ENCODE measurements at regions not wholly inside any gene's neighbourhood (a gene's known extent, or its start where the extent isn't known, plus 50 kb on each side); places are given as distances from the start of the nearest gene placed in this dataset.

DNA sequence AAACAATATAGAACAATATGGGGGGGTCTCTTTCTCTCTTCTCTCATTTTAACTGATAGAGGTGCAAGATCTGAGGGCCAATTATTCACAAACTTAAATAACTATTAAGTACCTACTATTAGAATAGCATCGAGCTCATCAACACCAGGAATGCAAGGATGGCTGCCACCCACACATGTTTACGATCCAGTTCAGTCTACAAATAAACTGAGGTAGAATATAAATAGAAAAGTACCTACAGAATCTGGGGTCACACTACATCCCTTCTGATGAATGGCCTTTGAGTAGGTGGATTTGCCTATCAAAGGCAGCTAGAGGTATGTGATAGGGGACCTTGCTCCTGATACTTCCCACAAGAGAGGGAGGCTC, 91.8 kb upstream of the ZNF366 start:
- TF ChIP-seq, protein P1, sequence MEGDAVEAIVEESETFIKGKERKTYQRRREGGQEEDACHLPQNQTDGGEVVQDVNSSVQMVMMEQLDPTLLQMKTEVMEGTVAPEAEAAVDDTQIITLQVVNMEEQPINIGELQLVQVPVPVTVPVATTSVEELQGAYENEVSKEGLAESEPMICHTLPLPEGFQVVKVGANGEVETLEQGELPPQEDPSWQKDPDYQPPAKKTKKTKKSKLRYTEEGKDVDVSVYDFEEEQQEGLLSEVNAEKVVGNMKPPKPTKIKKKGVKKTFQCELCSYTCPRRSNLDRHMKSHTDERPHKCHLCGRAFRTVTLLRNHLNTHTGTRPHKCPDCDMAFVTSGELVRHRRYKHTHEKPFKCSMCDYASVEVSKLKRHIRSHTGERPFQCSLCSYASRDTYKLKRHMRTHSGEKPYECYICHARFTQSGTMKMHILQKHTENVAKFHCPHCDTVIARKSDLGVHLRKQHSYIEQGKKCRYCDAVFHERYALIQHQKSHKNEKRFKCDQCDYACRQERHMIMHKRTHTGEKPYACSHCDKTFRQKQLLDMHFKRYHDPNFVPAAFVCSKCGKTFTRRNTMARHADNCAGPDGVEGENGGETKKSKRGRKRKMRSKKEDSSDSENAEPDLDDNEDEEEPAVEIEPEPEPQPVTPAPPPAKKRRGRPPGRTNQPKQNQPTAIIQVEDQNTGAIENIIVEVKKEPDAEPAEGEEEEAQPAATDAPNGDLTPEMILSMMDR (conservative IDR thresholded peaks at IDR 0.05) = no peak
- no peak for TF ChIP-seq ZFX (IDR thresholded peaks at IDR 0.05)
- H3K27ac ChIP-seq = no peak overlapping the region

DNA sequence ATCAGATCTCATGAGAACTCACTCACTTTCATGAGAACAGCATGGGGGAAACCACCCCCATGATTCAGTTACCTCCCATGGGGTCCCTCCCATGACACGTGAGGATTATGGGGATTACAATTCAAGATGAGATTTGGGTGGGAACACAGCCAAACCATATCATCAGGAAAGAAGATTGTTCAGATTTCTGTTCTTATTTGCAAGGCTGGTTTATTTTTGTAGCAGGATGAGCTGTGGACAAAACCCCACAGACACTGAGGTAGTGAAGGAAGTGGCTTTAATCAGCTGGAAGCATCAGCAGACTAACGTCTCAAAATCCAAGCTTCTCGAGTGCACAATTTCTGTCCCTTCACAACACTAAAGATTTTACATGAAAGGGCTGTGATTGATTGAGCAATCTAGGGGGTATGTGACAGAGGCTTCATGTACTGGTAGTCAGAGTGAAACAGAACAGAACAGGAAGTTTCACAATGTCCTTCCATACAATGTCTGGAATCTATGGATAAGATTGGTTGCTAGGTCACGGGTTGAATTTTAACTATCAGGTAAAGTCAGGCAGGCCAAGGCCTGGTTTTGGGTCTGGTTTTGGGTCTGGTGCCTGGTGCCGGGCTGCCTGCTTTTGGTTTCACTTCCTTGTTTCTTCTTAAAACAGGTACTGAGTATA, 91.3 kb upstream of the ZNF366 start:
- no peak for TF ChIP-seq ZFX (IDR thresholded peaks at IDR 0.05)
- TF ChIP-seq, protein P1 (conservative IDR thresholded peaks at IDR 0.05) = no peak
- no peak overlapping the region for H3K27ac ChIP-seq

DNA sequence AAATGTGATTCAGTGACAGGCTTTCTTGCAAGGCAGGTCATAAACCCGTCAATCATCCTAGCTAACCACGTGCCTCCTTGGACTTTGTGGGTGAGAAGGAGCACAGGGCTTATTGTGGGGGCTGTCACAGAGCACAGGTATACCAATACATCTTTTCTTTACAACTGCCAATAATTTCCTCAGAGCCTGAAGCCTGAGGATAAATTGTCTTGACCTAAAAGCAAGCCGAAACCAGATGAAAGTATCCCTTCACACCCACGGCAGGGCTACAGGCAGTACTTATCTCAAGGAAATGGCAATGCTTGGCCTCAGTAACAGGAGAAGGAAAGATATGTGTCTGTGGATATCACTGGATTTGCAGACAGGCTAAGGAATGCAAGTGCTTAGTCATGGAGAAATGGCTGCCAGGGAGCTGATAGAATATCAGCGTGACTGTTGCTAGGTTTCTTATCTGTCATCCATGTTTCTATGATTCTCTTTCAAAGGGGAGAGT, 90.3 kb upstream of the ZNF366 start:
- TF ChIP-seq ZFX (IDR thresholded peaks at IDR 0.05) = no peak
- TF ChIP-seq, protein P1 (conservative IDR thresholded peaks at IDR 0.05) = no peak
- H3K27ac ChIP-seq = no peak overlapping the region

DNA sequence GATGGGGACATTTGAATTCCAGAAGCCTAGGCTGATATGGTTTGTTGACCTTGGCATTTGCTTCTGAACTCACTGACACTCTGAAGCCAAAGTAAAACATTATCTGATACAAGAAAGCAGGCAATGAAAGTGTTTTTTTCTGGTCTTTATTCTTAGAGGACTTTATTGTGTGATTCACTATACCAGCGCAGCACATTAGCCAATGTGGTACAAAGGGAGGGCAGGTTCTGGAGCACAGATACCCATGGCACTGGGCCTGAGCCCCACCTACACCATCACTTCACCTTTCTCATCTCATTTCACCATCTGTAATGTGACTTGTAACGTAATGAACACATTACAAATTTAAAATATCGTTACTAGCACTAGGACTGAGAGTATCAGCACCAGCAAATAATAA, 89.7 kb upstream of the ZNF366 start:
- TF ChIP-seq, protein P1 (conservative IDR thresholded peaks at IDR 0.05) = no peak
- no peak for TF ChIP-seq ZFX (IDR thresholded peaks at IDR 0.05)
- H3K27ac ChIP-seq = no peak overlapping the region

DNA sequence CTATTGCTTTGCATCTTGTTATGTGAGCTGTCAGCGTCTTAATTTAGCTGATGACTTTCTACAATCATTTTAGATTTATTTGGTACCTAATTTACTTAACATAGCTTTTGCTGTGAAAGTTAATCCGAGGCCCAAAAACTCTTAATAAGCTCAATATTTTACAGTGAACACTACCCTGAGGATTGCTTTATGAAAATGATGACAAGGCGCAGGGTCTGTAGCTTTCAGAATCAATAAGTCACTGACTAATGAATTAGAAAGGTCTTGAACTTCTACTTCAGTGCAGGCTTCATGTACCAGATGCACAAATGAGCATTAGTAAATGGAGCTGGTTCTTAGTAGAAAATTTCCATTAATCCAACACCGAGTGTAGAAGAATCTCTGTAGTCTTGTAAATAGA, 81.4 kb upstream of the ZNF366 start:
- no peak for TF ChIP-seq ZFX (IDR thresholded peaks at IDR 0.05)
- H3K27ac ChIP-seq = no peak overlapping the region

DNA sequence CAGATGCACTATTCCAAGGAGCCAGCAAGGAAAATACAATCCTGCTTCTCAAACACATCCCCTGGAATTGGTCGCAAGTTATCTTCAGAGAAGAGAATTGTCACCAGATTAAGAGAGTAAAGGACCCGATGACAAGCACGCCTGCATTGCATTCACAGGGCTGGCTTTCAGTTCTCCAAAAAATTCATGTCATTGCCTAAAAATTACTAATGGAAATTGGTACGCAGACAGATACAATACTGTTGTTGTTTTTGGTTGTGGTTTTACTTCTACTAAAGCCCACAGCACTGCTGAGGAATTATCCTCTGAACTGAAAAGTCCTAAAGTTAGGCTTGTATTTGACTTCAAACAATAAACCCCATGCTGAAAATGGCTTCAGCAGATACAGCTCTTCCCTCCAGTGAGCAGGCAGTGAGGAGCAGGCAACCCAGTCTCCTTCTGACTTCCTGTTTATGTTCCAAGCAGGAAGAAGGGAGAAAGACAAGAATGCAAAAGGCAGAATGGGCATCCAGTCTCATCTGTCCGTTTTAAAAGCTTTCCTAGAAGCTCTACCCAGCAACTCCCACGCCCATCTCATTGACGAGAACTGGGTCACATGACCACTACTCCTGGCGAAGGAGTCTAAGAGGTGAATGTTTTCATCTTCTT, 80.6 kb upstream of the ZNF366 start:
- H3K27ac ChIP-seq = no peak overlapping the region
- TF ChIP-seq ZFX (IDR thresholded peaks at IDR 0.05) = no peak
- TF ChIP-seq, protein P1 (conservative IDR thresholded peaks at IDR 0.05) = no peak

DNA sequence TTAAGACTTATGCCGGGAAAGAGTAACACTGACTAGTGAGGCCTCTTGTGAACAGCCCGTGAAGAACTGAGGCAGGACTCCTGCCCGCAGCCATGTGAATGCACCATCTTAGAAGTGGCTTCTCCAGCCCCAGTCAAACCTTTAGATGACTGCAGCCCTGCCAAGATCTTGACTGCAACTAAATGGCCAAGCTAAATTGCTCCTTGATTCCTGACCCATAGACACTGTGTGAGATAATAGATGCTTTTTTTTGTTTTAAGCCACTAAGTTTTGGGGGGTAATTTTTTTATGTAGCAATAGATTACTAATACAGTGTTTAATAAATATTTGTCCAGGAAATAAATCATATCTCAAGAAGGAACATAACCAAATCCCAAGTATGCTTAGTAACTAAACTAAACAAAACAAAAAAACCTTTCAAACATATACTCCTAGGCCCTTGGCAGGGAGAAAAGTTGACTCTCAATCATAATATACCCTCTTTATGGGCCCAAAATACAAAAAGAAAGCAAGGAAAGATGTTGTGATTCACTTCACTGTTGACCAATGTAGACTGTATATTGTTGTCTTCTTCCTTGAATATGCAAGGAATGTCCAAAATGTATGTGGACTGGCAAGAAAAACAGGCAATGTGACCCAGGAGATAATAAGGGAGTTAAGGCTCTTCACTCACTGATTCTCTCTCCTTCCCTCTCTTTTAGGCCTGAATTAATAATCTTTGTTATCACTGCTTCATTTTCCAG, 79.7 kb upstream of the ZNF366 start:
- no peak for TF ChIP-seq ZFX (IDR thresholded peaks at IDR 0.05)
- TF ChIP-seq, protein P1 (conservative IDR thresholded peaks at IDR 0.05) = no peak
- H3K27ac ChIP-seq = no peak overlapping the region

All from C4-2B (cell line).